A549 (cell line): ENCODE measurements at regions not wholly inside any gene's neighbourhood (a gene's known extent, or its start where the extent isn't known, plus 50 kb on each side); places are given as distances from the start of the nearest gene placed in this dataset.

ENCODE experiments used
- ATAC-seq, 2 experiments: fragments of 200-7000 bp in 1 of 2; fragments of >200 bp in 1 of 2; cut with Nextera tagmentation in 1 of 2; cut with Tn5 transposase in 1 of 2; 3 replicates each; pipeline versions ENCODE4 v1.8.0 to v1.9.1; 2018 to 2020; ENCODE audit warnings: mild to moderate bottlenecking in 1 of 2, moderate library complexity in 1 of 2
- CTCF ChIA-PET: fragments of 300-600 bp; sonication (Branson Sonifier 250); formaldehyde crosslinking; extraction: SDS; loops from one replicate; lab custom pipeline; 2021; ENCODE audit warnings: antibody characterized with exemption, inconsistent platforms; lab: Yijun Ruan, JAX
- POLR2A ChIA-PET: fragments of 350-600 bp; formaldehyde crosslinking; extraction: SDS; loops from one replicate; lab custom pipeline; 2021; ENCODE audit warnings: antibody characterized with exemption, inconsistent platforms; lab: Yijun Ruan, JAX
- DNase-seq, 2 experiments: peaks; one replicate each; pipeline versions ENCODE4 v3.0.0 to v3.0.0-alpha.2; 2011 to 2016; ENCODE audit warnings: low read depth in 1 of 2, low spot score in 1 of 2
- FAIRE-seq: peaks from 2 replicates; lab custom pipeline; 2011; peaks lifted over from hg19 to GRCh38; lab: Jason Lieb, UNC
- H3K27ac ChIP-seq, 2 experiments: fragments of >200 bp; sonication (Bioruptor Twin); formaldehyde crosslinking; 3 replicates each; pipeline ENCODE4 v1.5.1; 2016 to 2017
- H3K4me1 ChIP-seq: fragments of >200 bp; sonication (Bioruptor Twin); formaldehyde crosslinking; 3 replicates; pipeline ENCODE4 v1.6.1; 2016
- H3K4me2 ChIP-seq: fragments of >200 bp; sonication (Bioruptor Twin); formaldehyde crosslinking; 3 replicates; pipeline ENCODE4 v1.6.1; 2016
- H3K4me3 ChIP-seq: fragments of >200 bp; sonication (Bioruptor Twin); formaldehyde crosslinking; 3 replicates; pipeline ENCODE4 v1.5.1; 2016
- H3K9me3 ChIP-seq: fragments of >200 bp; sonication (Bioruptor Twin); formaldehyde crosslinking; 3 replicates; pipeline ENCODE4 v1.6.1; 2016
- ATOH8 ChIP-seq: fragments of 250-450 bp; sonication (Bioruptor Pico); IDR thresholded peaks from 2 replicates; pipeline ENCODE4 v1.5.0; 2020; ENCODE audit warnings: low read depth, mild to moderate bottlenecking, moderate library complexity
- CBX2 ChIP-seq: fragments of 200-600 bp; sonication (generic); IDR thresholded peaks from 2 replicates; pipeline ENCODE4 v1.6.1; 2016; ENCODE audit warnings: low read depth, mild to moderate bottlenecking, borderline replicate concordance
- CHD2 ChIP-seq: fragments of 150-350 bp; IDR thresholded peaks from 2 replicates; pipeline ENCODE4 v1.6.1; 2014; ENCODE audit warnings: low read length; ENCODE audit not compliant: partially characterized antibody
- EHF ChIP-seq: fragments of 250-450 bp; sonication (Bioruptor Pico); IDR thresholded peaks from 2 replicates; pipeline ENCODE4 v1.5.0; 2020; ENCODE audit warnings: mild to moderate bottlenecking
- ELK1 ChIP-seq: fragments of 150-350 bp; IDR thresholded peaks from 2 replicates; pipeline ENCODE4 v1.6.1; 2014; ENCODE audit warnings: low read depth, mild to moderate bottlenecking, low read length
- EP300 ChIP-seq, 2 experiments: fragments of >200 bp; sonication (Bioruptor Twin); formaldehyde crosslinking; IDR thresholded peaks; 2 replicates in 1 of 2; 3 replicates in 1 of 2; pipeline ENCODE4 v1.6.1; 2016 to 2017
- HDAC2 ChIP-seq: fragments of 200-600 bp; sonication (generic); IDR thresholded peaks from 2 replicates; pipeline ENCODE4 v1.6.1; 2016
- HES2 ChIP-seq: fragments of >200 bp; sonication (Bioruptor Twin); formaldehyde crosslinking; IDR thresholded peaks from 2 replicates; pipeline ENCODE4 v1.6.1; 2016
- HOXB13 ChIP-seq: fragments of 250-450 bp; sonication (Bioruptor Pico); IDR thresholded peaks from 2 replicates; pipeline ENCODE4 v1.5.0; 2020; ENCODE audit warnings: low read depth, mild to moderate bottlenecking, moderate library complexity
- HOXB5 ChIP-seq: fragments of 250-450 bp; sonication (Bioruptor Pico); IDR thresholded peaks from 2 replicates; pipeline ENCODE4 v1.5.0; 2020; ENCODE audit warnings: mild to moderate bottlenecking, moderate library complexity
- JUN ChIP-seq, 2 experiments: fragments of >200 bp; sonication (Bioruptor Twin); formaldehyde crosslinking; IDR thresholded peaks; 2 replicates in 1 of 2; 3 replicates in 1 of 2; pipeline ENCODE4 v1.6.1; 2016 to 2017
- JUNB ChIP-seq: fragments of >200 bp; sonication (Bioruptor Twin); formaldehyde crosslinking; IDR thresholded peaks from 2 replicates; pipeline ENCODE4 v1.6.1; 2016
- MAX ChIP-seq: IDR thresholded peaks from 2 replicates; pipeline ENCODE4 v1.6.1; 2012
- MYC ChIP-seq: IDR thresholded peaks from 2 replicates; pipeline ENCODE4 v1.6.1; 2012; ENCODE audit warnings: mild to moderate bottlenecking, inconsistent platforms, low read length, improper control_type of control experiment, borderline replicate concordance
- NPAS2 ChIP-seq: fragments of 250-450 bp; sonication (Bioruptor Pico); IDR thresholded peaks from 2 replicates; pipeline ENCODE4 v1.8.0; 2022; ENCODE audit warnings: mild to moderate bottlenecking, moderate library complexity, borderline replicate concordance
- RCOR1 ChIP-seq: fragments of 150-350 bp; IDR thresholded peaks from 2 replicates; pipeline ENCODE4 v1.6.1; 2014; ENCODE audit warnings: antibody characterized with exemption, low read length, low read depth
- SMC3 ChIP-seq: fragments of >200 bp; sonication (Bioruptor Twin); formaldehyde crosslinking; IDR thresholded peaks from 3 replicates; pipeline ENCODE4 v1.6.1; 2018; ENCODE audit warnings: inconsistent platforms
- SREBF2 ChIP-seq: fragments of 450-650 bp; IDR thresholded peaks from 2 replicates; pipeline ENCODE4 v1.6.1; 2014; ENCODE audit warnings: mild to moderate bottlenecking, moderate library complexity
- ZC3H11A ChIP-seq: fragments of 450-650 bp; IDR thresholded peaks from 2 replicates; pipeline ENCODE4 v1.6.1; 2014; ENCODE audit warnings: antibody characterized with exemption, mild to moderate bottlenecking
- ZFP36 ChIP-seq: fragments of 450-650 bp; IDR thresholded peaks from 2 replicates; pipeline ENCODE4 v1.6.1; 2014; ENCODE audit warnings: borderline replicate concordance; ENCODE audit not compliant: partially characterized antibody
- ZNF302 ChIP-seq: fragments of 250-450 bp; sonication (Bioruptor Pico); IDR thresholded peaks from 2 replicates; pipeline ENCODE4 v1.9.0; 2021; ENCODE audit warnings: inconsistent platforms, mild to moderate bottlenecking, moderate library complexity
- WGBS: methylation state at CpG from one replicate; pipeline ENCODE4 v1.1.6; 2017; ENCODE audit errors: missing lambda C conversion rate; 5-methylcytosine and 5-hydroxymethylcytosine counted together
- TF ChIP-seq, protein P1 (sequence below): fragments of 250-450 bp; sonication (Bioruptor Pico); IDR thresholded peaks from 2 replicates; pipeline ENCODE4 v1.5.0; 2021; ENCODE audit warnings: mild to moderate bottlenecking, moderate library complexity, borderline replicate concordance
- TF ChIP-seq, protein P2 (sequence below): fragments of 450-650 bp; IDR thresholded peaks from 2 replicates; pipeline ENCODE4 v1.6.1; 2014; ENCODE audit warnings: antibody characterized with exemption
- TF ChIP-seq, protein P3 (sequence below): fragments of >200 bp; sonication (Bioruptor Twin); formaldehyde crosslinking; IDR thresholded peaks from 3 replicates; pipeline ENCODE4 v1.5.1; 2016

GRCh38 chr9:89760123-89760522 lies 155.3 kb downstream of the GADD45G start (continued):
- TF ChIP-seq ELK1 (no peak), MAX (no peak), NPAS2 (CRISPR knock-in tag) (no peak), ZFP36 (no peak), JUNB (no peak), SMC3 (no peak), HDAC2 (no peak), ZC3H11A (no peak), EHF (CRISPR knock-in tag) (no peak)
- TF ChIP-seq, protein P1, sequence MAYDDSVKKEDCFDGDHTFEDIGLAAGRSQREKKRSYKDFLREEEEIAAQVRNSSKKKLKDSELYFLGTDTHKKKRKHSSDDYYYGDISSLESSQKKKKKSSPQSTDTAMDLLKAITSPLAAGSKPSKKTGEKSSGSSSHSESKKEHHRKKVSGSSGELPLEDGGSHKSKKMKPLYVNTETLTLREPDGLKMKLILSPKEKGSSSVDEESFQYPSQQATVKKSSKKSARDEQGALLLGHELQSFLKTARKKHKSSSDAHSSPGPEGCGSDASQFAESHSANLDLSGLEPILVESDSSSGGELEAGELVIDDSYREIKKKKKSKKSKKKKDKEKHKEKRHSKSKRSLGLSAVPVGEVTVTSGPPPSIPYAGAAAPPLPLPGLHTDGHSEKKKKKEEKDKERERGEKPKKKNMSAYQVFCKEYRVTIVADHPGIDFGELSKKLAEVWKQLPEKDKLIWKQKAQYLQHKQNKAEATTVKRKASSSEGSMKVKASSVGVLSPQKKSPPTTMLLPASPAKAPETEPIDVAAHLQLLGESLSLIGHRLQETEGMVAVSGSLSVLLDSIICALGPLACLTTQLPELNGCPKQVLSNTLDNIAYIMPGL (CRISPR knock-in tag): no peak
- TF ChIP-seq, protein P2, sequence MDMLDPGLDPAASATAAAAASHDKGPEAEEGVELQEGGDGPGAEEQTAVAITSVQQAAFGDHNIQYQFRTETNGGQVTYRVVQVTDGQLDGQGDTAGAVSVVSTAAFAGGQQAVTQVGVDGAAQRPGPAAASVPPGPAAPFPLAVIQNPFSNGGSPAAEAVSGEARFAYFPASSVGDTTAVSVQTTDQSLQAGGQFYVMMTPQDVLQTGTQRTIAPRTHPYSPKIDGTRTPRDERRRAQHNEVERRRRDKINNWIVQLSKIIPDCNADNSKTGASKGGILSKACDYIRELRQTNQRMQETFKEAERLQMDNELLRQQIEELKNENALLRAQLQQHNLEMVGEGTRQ: no peak
- TF ChIP-seq, all 56 proteins: peak for 0

DNA sequence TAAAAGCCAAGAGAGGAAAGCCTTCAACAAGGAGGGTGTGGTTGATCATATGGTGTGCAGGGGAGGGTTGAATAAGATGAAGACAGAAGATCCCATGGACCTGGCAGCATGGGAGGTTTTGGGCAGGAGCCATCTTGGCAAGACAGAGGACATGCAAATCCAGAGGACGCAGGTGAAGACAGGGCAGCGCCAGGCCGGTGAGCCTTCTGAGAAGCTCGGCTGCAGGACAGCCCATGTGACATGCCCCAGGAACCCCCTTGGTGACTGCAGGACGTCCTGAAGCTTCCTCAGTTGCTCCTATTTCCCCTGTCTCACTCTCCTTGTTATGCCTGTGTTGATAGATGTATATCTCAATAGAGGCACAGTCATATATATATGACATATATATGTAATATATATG lies 159.4 kb downstream of the GADD45G start:
- 35% methylated on average over 5 of the region's 5 CpGs for WGBS
- Histone ChIP-seq H3K9me3 (no peaks in the 10 kb centered on the region), H3K4me3 (no peak overlapping the region), H3K4me2 (no peak overlapping the region), H3K27ac (no peak overlapping the region), H3K4me1 (no peaks in the 10 kb centered on the region)
- no peak for FAIRE-seq
- POLR2A ChIA-PET: no interaction called here
- TF ChIP-seq ZNF302 (CRISPR knock-in tag) (no peak), RCOR1 (no peak), MYC (no peak), EP300 (IDR thresholded peaks at IDR 0.05) (no peak), JUN (IDR thresholded peaks at IDR 0.05) (no peak), CHD2 (no peak), HOXB13 (CRISPR knock-in tag) (no peak), CBX2 (no peak), HOXB5 (CRISPR knock-in tag) (no peak), SREBF2 (no peak), HES2 (no peak), ATOH8 (CRISPR knock-in tag) (no peak)
- TF ChIP-seq, protein P3, sequence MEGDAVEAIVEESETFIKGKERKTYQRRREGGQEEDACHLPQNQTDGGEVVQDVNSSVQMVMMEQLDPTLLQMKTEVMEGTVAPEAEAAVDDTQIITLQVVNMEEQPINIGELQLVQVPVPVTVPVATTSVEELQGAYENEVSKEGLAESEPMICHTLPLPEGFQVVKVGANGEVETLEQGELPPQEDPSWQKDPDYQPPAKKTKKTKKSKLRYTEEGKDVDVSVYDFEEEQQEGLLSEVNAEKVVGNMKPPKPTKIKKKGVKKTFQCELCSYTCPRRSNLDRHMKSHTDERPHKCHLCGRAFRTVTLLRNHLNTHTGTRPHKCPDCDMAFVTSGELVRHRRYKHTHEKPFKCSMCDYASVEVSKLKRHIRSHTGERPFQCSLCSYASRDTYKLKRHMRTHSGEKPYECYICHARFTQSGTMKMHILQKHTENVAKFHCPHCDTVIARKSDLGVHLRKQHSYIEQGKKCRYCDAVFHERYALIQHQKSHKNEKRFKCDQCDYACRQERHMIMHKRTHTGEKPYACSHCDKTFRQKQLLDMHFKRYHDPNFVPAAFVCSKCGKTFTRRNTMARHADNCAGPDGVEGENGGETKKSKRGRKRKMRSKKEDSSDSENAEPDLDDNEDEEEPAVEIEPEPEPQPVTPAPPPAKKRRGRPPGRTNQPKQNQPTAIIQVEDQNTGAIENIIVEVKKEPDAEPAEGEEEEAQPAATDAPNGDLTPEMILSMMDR: no peak
- TF ChIP-seq, protein P2: no peak
- CTCF ChIA-PET: no interaction called here
- no peak for ATAC-seq
- no peak for DNase-seq
